Vagina (tissue), 2 donors: ENCODE measurements at regions not wholly inside any gene's neighbourhood (a gene's known extent, or its start where the extent isn't known, plus 50 kb on each side); places are given as distances from the start of the nearest gene placed in this dataset.

Experiments used
- POLR2A ChIP-seq, 2 donors: fragments of 450-650 bp; IDR thresholded peaks; one replicate each; pipeline ENCODE4 v1.6.1; 2017; ENCODE audit warnings: antibody characterized with exemption in 2 of 2, mild to moderate bottlenecking in 2 of 2, moderate library complexity in 2 of 2
- POLR2AphosphoS5 ChIP-seq, 2 donors: sonication (generic); formaldehyde crosslinking; IDR thresholded peaks; one replicate each; pipeline ENCODE4 v1.9.0; 2017; ENCODE audit warnings: antibody characterized with exemption in 2 of 2, mild to moderate bottlenecking in 2 of 2, low read depth in 1 of 2; ENCODE audit not compliant: insufficient read depth in 1 of 2

DNA sequence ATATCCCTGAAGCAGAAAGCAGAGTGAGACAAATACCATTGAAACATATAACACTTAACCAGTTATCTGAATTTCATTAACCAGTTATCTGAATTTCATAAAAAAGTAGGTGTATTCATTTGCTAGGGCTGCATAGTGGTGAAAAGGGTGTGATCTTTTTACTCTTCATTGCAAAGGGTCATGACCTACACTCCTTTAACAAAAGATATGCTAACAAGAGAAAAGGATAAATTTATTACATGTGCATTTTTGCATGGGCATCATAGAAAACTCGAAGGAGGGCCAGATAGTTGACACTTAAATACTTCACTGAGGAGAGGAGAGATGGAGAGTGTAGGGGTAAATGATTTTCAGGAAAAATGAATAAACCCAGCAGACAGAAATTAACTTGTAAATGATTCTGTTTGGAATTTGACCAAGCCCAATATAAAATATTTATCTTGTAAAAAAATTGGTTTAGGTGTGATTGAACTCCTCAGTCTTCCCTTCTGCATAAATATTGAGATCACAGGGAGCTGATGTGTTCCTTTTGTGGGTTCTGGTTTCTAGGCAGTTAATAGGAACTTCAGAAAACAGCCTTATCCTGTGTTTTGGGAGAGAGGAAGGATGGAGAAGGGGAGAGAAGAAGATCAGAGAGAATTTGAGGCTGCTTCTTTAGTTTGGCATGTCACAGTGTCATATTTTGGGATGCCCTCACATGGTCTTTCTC lies 372.5 kb upstream of the SYT4 start:
- TF ChIP-seq POLR2AphosphoS5 (IDR thresholded peaks at IDR 0.05; ENCODE audit: insufficient read depth in 1 of 2, low read depth in 1 of 2) (no peak), POLR2A (IDR thresholded peaks at IDR 0.05) (no peak)
